ENCODE measurements at regions not wholly inside any gene's neighbourhood (a gene's known extent, or its start where the extent isn't known, plus 50 kb on each side); places are given as distances from the start of the nearest gene placed in this dataset.

GRCh38 chr2:128756365-128756717 is 437.7 kb upstream of the HS6ST1 start:
- Histone ChIP-seq H3K79me2 (ENCODE audit: insufficient read depth, low read length) (no peaks in the 10 kb centered on the region), H3K36me3 (ENCODE audit: low read length) (no peaks in the 10 kb centered on the region), H3K9me3 (ENCODE audit: insufficient read depth, low read length) (no peaks in the 10 kb centered on the region), H3K9me2 (replicated peaks; ENCODE audit: insufficient read depth, low read length) (no peaks in the 10 kb centered on the region), H2AFZ (ENCODE audit: low read depth, low read length, severe bottlenecking) (no peak overlapping the region), H4K20me1 (ENCODE audit: low read depth, low read length) (no peaks in the 10 kb centered on the region), H3K9ac (ENCODE audit: low read length) (no peak overlapping the region), H3K27me3 (ENCODE audit: low read length) (no peaks in the 10 kb centered on the region), H3F3A (ENCODE audit: insufficient read depth) (no peaks in the 10 kb centered on the region), H3K4me2 (ENCODE audit: low read depth, low read length, poor library complexity, severe bottlenecking) (no peak overlapping the region), H3K27ac (ENCODE audit: low read depth, low read length) (no peak overlapping the region), H3K4me3 (ENCODE audit: insufficient read depth, low read length, poor library complexity, severe bottlenecking) (no peak overlapping the region)
- TF ChIP-seq CTCF (IDR thresholded peaks at IDR 0.05; ENCODE audit: insufficient read depth, low read length, poor library complexity, severe bottlenecking) (no peak), EZH2phosphoT487 (conservative IDR thresholded peaks at IDR 0.05; ENCODE audit: low read length) (no peak)

GRCh38 chr2:128765811-128766210 is 447.1 kb upstream of the HS6ST1 start:
- Histone ChIP-seq H4K20me1 (ENCODE audit: low read depth, low read length) (no peaks in the 10 kb centered on the region), H3K36me3 (ENCODE audit: low read length) (no peaks in the 10 kb centered on the region), H3K9me2 (replicated peaks; ENCODE audit: insufficient read depth, low read length) (no peaks in the 10 kb centered on the region), H3K4me3 (ENCODE audit: insufficient read depth, low read length, poor library complexity, severe bottlenecking) (no peak overlapping the region), H3K4me2 (ENCODE audit: low read depth, low read length, poor library complexity, severe bottlenecking) (no peak overlapping the region), H3K27ac (ENCODE audit: low read depth, low read length) (no peak overlapping the region), H2AFZ (ENCODE audit: low read depth, low read length, severe bottlenecking) (no peak overlapping the region), H3F3A (ENCODE audit: insufficient read depth) (no peaks in the 10 kb centered on the region), H3K9me3 (ENCODE audit: insufficient read depth, low read length) (no peaks in the 10 kb centered on the region), H3K9ac (ENCODE audit: low read length) (no peak overlapping the region), H3K27me3 (ENCODE audit: low read length) (no peaks in the 10 kb centered on the region), H3K79me2 (ENCODE audit: insufficient read depth, low read length) (no peaks in the 10 kb centered on the region)
- TF ChIP-seq EZH2phosphoT487 (conservative IDR thresholded peaks at IDR 0.05; ENCODE audit: low read length) (no peak), CTCF (IDR thresholded peaks at IDR 0.05; ENCODE audit: insufficient read depth, low read length, poor library complexity, severe bottlenecking) (no peak)

- Histone ChIP-seq H3K36me3 (ENCODE audit: low read length) (no peaks in the 10 kb centered on the region), H3K27me3 (ENCODE audit: low read length) (no peaks in the 10 kb centered on the region), H3K4me3 (ENCODE audit: insufficient read depth, low read length, poor library complexity, severe bottlenecking) (no peak overlapping the region), H3K9me3 (ENCODE audit: insufficient read depth, low read length) (no peaks in the 10 kb centered on the region), H3K9me2 (replicated peaks; ENCODE audit: insufficient read depth, low read length) (no peaks in the 10 kb centered on the region), H3F3A (ENCODE audit: insufficient read depth) (no peaks in the 10 kb centered on the region), H3K27ac (ENCODE audit: low read depth, low read length) (no peak overlapping the region), H3K4me2 (ENCODE audit: low read depth, low read length, poor library complexity, severe bottlenecking) (no peak overlapping the region), H4K20me1 (ENCODE audit: low read depth, low read length) (no peaks in the 10 kb centered on the region), H3K9ac (ENCODE audit: low read length) (no peak overlapping the region), H2AFZ (ENCODE audit: low read depth, low read length, severe bottlenecking) (no peak overlapping the region), H3K79me2 (ENCODE audit: insufficient read depth, low read length) (no peaks in the 10 kb centered on the region)
- TF ChIP-seq CTCF (IDR thresholded peaks at IDR 0.05; ENCODE audit: insufficient read depth, low read length, poor library complexity, severe bottlenecking) (no peak), EZH2phosphoT487 (conservative IDR thresholded peaks at IDR 0.05; ENCODE audit: low read length) (no peak)
These were observed 449.4 kb upstream of the HS6ST1 start for GRCh38 chr2:128768041-128768440.
